ENCODE measurements at regions not wholly inside any gene's neighbourhood (a gene's known extent, or its start where the extent isn't known, plus 50 kb on each side); places are given as distances from the start of the nearest gene placed in this dataset.

- TF ChIP-seq CTCF (IDR thresholded peaks at IDR 0.05; ENCODE audit: insufficient read depth, low read length) (no peak), POLR2AphosphoS5 (IDR thresholded peaks at IDR 0.05; ENCODE audit: low read depth) (no peak), REST (IDR thresholded peaks at IDR 0.05; ENCODE audit: insufficient replicate concordance, low read depth) (no peak)
Observed at GRCh38 chr1:195236991-195237889, 1371.0 kb downstream of the KCNT2 start.

Data from HL-60 (cell line).